SK-N-SH treated with all-trans-retinoic acid at 6 μM for 48 hours (cell line): ENCODE measurements at regions not wholly inside any gene's neighbourhood (a gene's known extent, or its start where the extent isn't known, plus 50 kb on each side); places are given as distances from the start of the nearest gene placed in this dataset.

ENCODE experiments used
- CSRNP3 ChIP-seq: fragments of 250-450 bp; sonication (Bioruptor Pico); IDR thresholded peaks from 2 replicates; pipeline ENCODE4 v1.5.1; 2021; ENCODE audit warnings: mild to moderate bottlenecking, moderate library complexity
- ISL1 ChIP-seq: fragments of 250-450 bp; sonication (Bioruptor Pico); IDR thresholded peaks from 2 replicates; pipeline ENCODE4 v2.1.2; 2022; ENCODE audit warnings: mild to moderate bottlenecking, moderate library complexity
- ZNF8 ChIP-seq: fragments of 450-650 bp; formaldehyde crosslinking; IDR thresholded peaks from 2 replicates; pipeline ENCODE4 v1.5.0; 2020; ENCODE audit warnings: mild to moderate bottlenecking, moderate library complexity

GRCh38 chr2:37583402-37583801 is 88.0 kb downstream of the CDC42EP3 start:
- TF ChIP-seq CSRNP3 (CRISPR knock-in tag) (no peak), ZNF8 (CRISPR knock-in tag) (no peak), ISL1 (CRISPR knock-in tag) (no peak)
